ENCODE measurements at regions not wholly inside any gene's neighbourhood (a gene's known extent, or its start where the extent isn't known, plus 50 kb on each side); places are given as distances from the start of the nearest gene placed in this dataset.

GRCh38 chr5:144918371-144918770 is 747.7 kb downstream of the KCTD16 start:
- DNase-seq, result no peak

DNA sequence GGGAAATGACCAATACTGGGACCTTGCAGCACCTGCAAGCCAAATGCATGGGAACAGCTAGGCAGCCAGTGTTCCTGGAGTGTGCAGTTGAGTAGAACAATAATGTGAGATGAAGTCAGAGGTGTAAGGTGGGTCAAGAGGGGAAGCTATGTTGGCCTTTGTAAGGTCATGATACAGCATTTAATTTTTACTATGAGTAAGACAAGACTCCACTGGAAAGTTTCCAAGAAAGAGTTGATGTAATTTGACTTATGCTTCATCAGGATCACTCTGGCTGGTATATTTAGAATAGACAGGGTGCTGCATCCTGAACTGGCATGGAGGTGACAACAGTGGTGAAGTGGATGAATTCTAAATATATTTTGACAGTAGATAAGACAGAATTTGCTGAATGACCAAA is 744.8 kb downstream of the KCTD16 start:
- DNase-seq, result no peak

GRCh38 chr5:144913661-144914060 is 743.0 kb downstream of the KCTD16 start:
- DNase-seq, result no peak

DNA sequence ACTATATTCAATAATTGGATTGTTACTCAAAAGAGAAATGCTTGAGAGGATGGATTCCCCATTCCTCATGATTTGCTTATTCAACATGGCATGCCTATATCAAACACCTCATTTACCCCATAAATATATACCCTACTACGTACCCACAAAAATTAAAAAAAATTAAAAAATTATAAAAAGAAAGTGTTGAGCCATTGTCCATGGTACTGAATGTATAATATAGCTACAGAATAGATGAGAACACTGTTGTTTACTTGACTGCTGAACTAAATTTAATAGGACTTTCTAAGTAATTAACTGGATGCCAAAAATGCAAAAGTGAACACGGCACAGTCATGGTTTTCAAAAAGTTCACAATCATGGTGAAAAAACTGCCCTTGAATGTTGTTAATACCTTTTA is 725.8 kb downstream of the KCTD16 start:
- no peak for DNase-seq

- DNase-seq, result no peak
These were observed 716.0 kb downstream of the KCTD16 start for GRCh38 chr5:144886668-144887067.

- DNase-seq, result no peak
These were observed 712.1 kb downstream of the KCTD16 start for GRCh38 chr5:144882739-144883283.

- no peak for DNase-seq
These were observed 709.8 kb downstream of the KCTD16 start for GRCh38 chr5:144880513-144880912.

DNA sequence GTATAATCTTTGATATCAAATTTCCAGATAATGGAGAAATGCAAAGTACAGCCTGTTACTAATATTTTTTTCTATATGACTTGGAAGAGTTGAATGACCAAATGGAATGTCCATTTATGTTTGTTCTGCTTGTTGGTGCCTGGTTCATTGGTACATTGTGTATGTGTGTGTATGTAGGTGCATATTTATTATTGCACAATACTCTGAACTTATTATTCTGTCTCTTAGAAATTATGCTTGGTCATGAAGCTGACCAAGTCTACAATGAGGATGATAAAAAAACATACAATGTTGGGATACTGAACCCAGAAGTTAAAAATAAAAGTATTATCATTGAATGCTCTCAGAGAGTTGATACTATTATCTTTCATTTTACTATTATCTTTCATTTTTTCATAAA is 706.3 kb downstream of the KCTD16 start:
- no peak for DNase-seq

GRCh38 chr5:144873076-144873475 is 702.4 kb downstream of the KCTD16 start:
- no peak for DNase-seq

DNA sequence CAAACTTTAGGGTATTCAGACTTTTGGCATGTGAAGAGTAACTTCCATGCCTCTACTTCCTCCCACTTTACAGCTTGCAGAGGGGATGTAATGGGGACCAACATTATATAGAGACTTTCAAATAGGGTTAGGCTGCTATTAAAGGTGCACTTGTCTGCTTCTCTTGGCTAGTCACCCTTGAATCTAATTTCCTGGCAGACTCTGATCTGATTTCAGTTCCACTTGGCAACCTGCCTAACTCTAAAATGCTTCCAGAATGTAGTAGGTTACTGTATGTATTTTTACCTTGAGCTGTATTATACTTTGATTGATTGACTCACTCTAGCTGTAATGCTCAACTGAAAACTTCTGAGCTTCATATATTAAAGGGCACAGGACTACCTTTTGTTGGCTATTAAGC is 693.4 kb downstream of the KCTD16 start:
- DNase-seq, result no peak

DNA sequence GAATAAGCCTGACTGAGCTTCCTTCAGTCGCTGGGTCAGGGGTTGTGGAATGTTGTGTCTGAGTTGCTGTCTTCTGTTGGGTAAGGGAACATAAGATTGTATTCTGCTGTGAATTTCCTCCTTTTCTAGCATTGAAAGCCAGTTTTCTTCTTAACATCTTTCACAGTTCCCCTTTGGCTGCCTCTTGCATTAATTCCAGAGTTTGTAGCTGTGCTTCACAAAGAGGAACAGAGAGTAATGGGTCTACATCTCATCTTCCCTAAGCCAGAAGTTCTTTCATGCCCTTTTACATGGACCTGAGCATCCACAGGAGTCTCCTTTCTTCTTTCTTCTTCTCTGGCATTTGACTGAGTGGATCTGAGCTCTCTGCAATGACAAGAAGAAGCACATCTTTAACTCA is 686.8 kb downstream of the KCTD16 start:
- DNase-seq, result no peak

- DNase-seq, result no peak
These were observed 673.4 kb downstream of the KCTD16 start for GRCh38 chr5:144844086-144844485.

- DNase-seq, result no peak
These were observed 661.7 kb downstream of the KCTD16 start for GRCh38 chr5:144832416-144832815.

DNA sequence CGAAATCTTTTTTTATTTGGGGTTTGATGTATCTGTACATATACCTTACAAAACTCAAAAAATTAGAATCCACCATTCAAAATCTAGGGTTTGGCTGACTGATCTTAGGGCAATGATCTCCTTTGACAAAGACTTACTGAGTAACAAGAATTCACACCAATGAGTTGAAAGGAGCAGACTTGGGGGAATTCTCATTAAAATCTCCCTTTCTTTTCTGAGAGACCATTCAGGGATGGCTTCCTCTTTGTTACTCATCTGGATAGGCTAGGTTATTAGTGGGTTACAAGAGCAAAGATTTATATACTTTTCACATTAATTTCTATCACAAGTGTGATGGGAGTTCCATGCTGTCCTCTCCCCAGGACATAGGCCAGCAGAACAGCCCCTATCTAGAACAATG is 661.0 kb downstream of the KCTD16 start:
- no peak for DNase-seq

DNA sequence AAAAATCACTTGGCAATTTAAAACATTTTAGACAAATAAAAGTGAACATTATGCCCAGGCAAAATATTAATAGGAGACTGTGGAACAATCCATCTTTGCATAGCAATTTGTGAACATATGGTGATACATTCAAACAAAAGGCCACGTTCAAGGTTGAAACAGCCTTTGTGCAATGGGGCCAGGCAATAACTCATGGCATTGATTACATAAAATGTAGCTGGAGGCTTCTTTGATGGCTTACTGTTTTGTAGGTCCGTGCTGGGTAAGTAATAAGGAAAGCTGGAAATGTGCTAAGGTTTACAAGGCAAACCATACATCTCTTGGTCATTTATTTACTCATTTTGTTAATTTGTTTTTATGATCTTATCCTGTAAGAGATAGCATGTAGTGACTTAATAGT is 651.8 kb downstream of the KCTD16 start:
- no peak for DNase-seq

GRCh38 chr5:144820278-144820677 is 649.6 kb downstream of the KCTD16 start:
- no peak for DNase-seq

- no peak for DNase-seq
These were observed 644.5 kb downstream of the KCTD16 start for GRCh38 chr5:144815131-144815530.

GRCh38 chr5:144812763-144813162 is 642.1 kb downstream of the KCTD16 start:
- DNase-seq, result no peak

GRCh38 chr5:144800169-144800568 is 629.5 kb downstream of the KCTD16 start:
- DNase-seq, result no peak

GRCh38 chr5:144798595-144798994 is 627.9 kb downstream of the KCTD16 start:
- DNase-seq, result no peak

GRCh38 chr5:144794922-144795321 is 624.2 kb downstream of the KCTD16 start:
- DNase-seq, result no peak

- no peak for DNase-seq
These were observed 617.9 kb downstream of the KCTD16 start for GRCh38 chr5:144788556-144788955.

- no peak for DNase-seq
These were observed 617.4 kb downstream of the KCTD16 start for GRCh38 chr5:144788046-144788445.

- DNase-seq, result no peak
These were observed 608.7 kb downstream of the KCTD16 start for GRCh38 chr5:144779368-144779767.

DNA sequence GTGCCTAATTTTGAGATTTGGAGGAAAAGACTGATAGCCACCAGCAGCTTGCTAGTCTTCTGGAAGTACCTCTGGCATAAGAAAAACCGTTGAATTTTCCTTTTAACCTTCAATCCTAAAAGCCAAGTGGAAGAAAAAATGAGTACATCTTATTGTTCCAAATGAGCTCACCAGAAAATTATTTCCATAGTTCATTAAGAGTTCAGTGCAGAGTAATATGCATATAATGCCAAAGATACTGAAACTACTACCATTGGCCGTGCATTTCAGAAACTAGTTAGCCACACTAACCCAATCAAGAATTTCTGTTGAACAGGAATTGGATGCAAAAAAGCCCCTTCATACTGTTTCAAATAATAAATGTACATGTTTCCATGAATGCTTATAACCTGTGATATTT is 607.9 kb downstream of the KCTD16 start:
- no peak for DNase-seq

DNA sequence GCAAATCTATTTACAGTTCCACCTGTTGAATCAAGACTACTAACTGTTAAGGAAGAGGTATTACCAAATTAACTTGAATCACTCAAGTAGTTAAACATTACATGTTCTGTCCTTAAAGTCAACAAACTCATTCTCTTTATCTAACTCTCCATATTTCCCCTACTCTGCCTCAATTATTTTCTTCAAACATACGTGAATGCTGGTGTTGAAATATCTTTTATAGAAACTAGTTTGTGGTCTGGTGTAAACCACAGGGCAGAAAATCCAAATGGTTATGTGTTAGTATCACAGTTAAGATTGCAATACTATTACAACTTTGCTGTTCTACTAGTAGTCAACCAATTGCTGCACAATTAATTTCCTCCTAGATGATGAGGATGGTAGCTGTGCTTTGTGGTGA is 603.5 kb downstream of the KCTD16 start:
- no peak for DNase-seq

All from stimulated activated CD4-positive, alpha-beta T cell treated with anti-CD3 and anti-CD28 coated beads, Interleukin-2, amount 100 ng/mL, for 48 hours (primary cell).